ENCODE measurements at regions not wholly inside any gene's neighbourhood (a gene's known extent, or its start where the extent isn't known, plus 50 kb on each side); places are given as distances from the start of the nearest gene placed in this dataset.
"Not testable (repeated sequence)": the region's sequence is repeated elsewhere in the genome, so short reads cannot be mapped to it uniquely, and the experiment has no call there.

- H3K4me1 Mint-ChIP-seq: peaks cover 56% of the 10 kb centered on the region
- peak overlapping the region in 1 of 2 donors; percentile 23 for H3K27ac Mint-ChIP-seq
- no peaks in the 10 kb centered on the region for H3K9me3 Mint-ChIP-seq
- DNase-seq (no peak), ATAC-seq (no peak)
- no peaks in the 10 kb centered on the region for H3K27me3 Mint-ChIP-seq
- no peak overlapping the region for H3K4me3 Mint-ChIP-seq
These were observed 149.1 kb upstream of the FOXN3 start for GRCh38 chr14:89566180-89566579.

GRCh38 chr14:89565607-89566006 lies 148.6 kb upstream of the FOXN3 start:
- Mint-ChIP-seq H3K4me3 (no peak overlapping the region), H3K4me1 (peaks cover 56% of the 10 kb centered on the region), H3K27ac (peak overlapping the region in 1 of 2 donors; percentile 23)

GRCh38 chr14:89564989-89565388 lies 148.0 kb upstream of the FOXN3 start:
- Mint-ChIP-seq H3K9me3 (peaks cover 0 to 1% of the 10 kb centered on the region in 2 donors), H3K4me1 (peaks cover 58% of the 10 kb centered on the region), H3K4me3 (no peak overlapping the region), H3K27me3 (no peaks in the 10 kb centered on the region), H3K27ac (peak overlapping the region in 1 of 2 donors; percentile 75)
- no peak for DNase-seq
- no peak for ATAC-seq

More at GRCh38 chr14:89565607-89566006, 148.6 kb upstream of the FOXN3 start:
- Mint-ChIP-seq H3K9me3 (no peaks in the 10 kb centered on the region), H3K27me3 (no peaks in the 10 kb centered on the region)
- no peak for ATAC-seq
- DNase-seq: no peak

- peak overlapping the region in 1 of 2 donors; percentile 75 for H3K27ac Mint-ChIP-seq
- H3K4me1 Mint-ChIP-seq: peaks cover 57% of the 10 kb centered on the region
- no peaks in the 10 kb centered on the region for H3K27me3 Mint-ChIP-seq
- no peak overlapping the region for H3K4me3 Mint-ChIP-seq
- DNase-seq: no peak
- peaks cover 0 to 5% of the 10 kb centered on the region in 2 donors for H3K9me3 Mint-ChIP-seq
- no peak for ATAC-seq
These were observed 147.4 kb upstream of the FOXN3 start for GRCh38 chr14:89564286-89564957.

- H3K27ac Mint-ChIP-seq: peak overlapping the region in 1 of 2 donors; percentile 0
- H3K9me3 Mint-ChIP-seq: peaks cover 0 to 5% of the 10 kb centered on the region in 2 donors
- H3K4me1 Mint-ChIP-seq: peaks cover 56% of the 10 kb centered on the region
- no peaks in the 10 kb centered on the region for H3K27me3 Mint-ChIP-seq
- H3K4me3 Mint-ChIP-seq: no peak overlapping the region
- DNase-seq (no peak), ATAC-seq (no peak)
These were observed 146.4 kb upstream of the FOXN3 start for GRCh38 chr14:89563471-89563870.

GRCh38 chr14:89551955-89552354 lies 134.9 kb upstream of the FOXN3 start:
- ATAC-seq: no peak
- Mint-ChIP-seq H3K27ac (peak overlapping the region in 1 of 2 donors; percentile 2), H3K4me3 (no peak overlapping the region), H3K4me1 (peaks cover 72% of the 10 kb centered on the region), H3K9me3 (no peaks in the 10 kb centered on the region), H3K27me3 (no peaks in the 10 kb centered on the region)
- DNase-seq: no peak

- ATAC-seq: peak; percentile 33
- Mint-ChIP-seq H3K4me1 (peaks cover 69% of the 10 kb centered on the region), H3K27me3 (no peaks in the 10 kb centered on the region), H3K9me3 (no peaks in the 10 kb centered on the region), H3K4me3 (peak overlapping the region; percentile 0), H3K27ac (no peak overlapping the region)
- no peak for DNase-seq
These were observed 134.4 kb upstream of the FOXN3 start for GRCh38 chr14:89551432-89551831.

GRCh38 chr14:89550821-89551220 lies 133.8 kb upstream of the FOXN3 start:
- Mint-ChIP-seq H3K4me1 (peaks cover 64% of the 10 kb centered on the region), H3K27me3 (no peaks in the 10 kb centered on the region), H3K4me3 (no peak overlapping the region), H3K9me3 (no peaks in the 10 kb centered on the region), H3K27ac (peak overlapping the region in 1 of 2 donors; percentile 53)
- DNase-seq (no peak), ATAC-seq (no peak)

- no peak overlapping the region for H3K4me3 Mint-ChIP-seq
- ATAC-seq (no peak), DNase-seq (no peak)
- H3K27ac Mint-ChIP-seq: peak overlapping the region in 1 of 2 donors; percentile 38
- no peaks in the 10 kb centered on the region for H3K9me3 Mint-ChIP-seq
- no peaks in the 10 kb centered on the region for H3K27me3 Mint-ChIP-seq
- peaks cover 59% of the 10 kb centered on the region for H3K4me1 Mint-ChIP-seq
These were observed 132.5 kb upstream of the FOXN3 start for GRCh38 chr14:89549381-89550125.

GRCh38 chr14:89547047-89547446 lies 130.0 kb upstream of the FOXN3 start:
- H3K4me3 Mint-ChIP-seq, H3K27ac Mint-ChIP-seq, H3K27me3 Mint-ChIP-seq, DNase-seq, H3K9me3 Mint-ChIP-seq, ATAC-seq: not testable (repeated sequence)
- H3K4me1 Mint-ChIP-seq: peaks cover 57% of the 10 kb centered on the region

GRCh38 chr14:89544636-89545301 lies 127.7 kb upstream of the FOXN3 start:
- ATAC-seq: no peak
- peak overlapping the region in 1 of 2 donors; percentile 13 for H3K27ac Mint-ChIP-seq
- H3K9me3 Mint-ChIP-seq: no peaks in the 10 kb centered on the region
- H3K27me3 Mint-ChIP-seq: no peaks in the 10 kb centered on the region
- DNase-seq: no peak
- no peak overlapping the region for H3K4me3 Mint-ChIP-seq
- peaks cover 55% of the 10 kb centered on the region for H3K4me1 Mint-ChIP-seq

GRCh38 chr14:89543425-89543790 lies 126.4 kb upstream of the FOXN3 start:
- no peaks in the 10 kb centered on the region for H3K27me3 Mint-ChIP-seq
- ATAC-seq (no peak), DNase-seq (no peak)
- no peaks in the 10 kb centered on the region for H3K9me3 Mint-ChIP-seq
- H3K4me1 Mint-ChIP-seq: peaks cover 55% of the 10 kb centered on the region
- no peak overlapping the region for H3K27ac Mint-ChIP-seq
- no peak overlapping the region for H3K4me3 Mint-ChIP-seq

- DNase-seq (no peak), ATAC-seq (no peak)
- Mint-ChIP-seq H3K9me3 (no peaks in the 10 kb centered on the region), H3K4me3 (no peak overlapping the region), H3K27me3 (no peaks in the 10 kb centered on the region), H3K27ac (no peak overlapping the region), H3K4me1 (peaks cover 55% of the 10 kb centered on the region)
These were observed 125.9 kb upstream of the FOXN3 start for GRCh38 chr14:89542786-89543424.

- Mint-ChIP-seq H3K4me3 (no peak overlapping the region), H3K27me3 (no peaks in the 10 kb centered on the region), H3K9me3 (no peaks in the 10 kb centered on the region), H3K27ac (no peak overlapping the region), H3K4me1 (peaks cover 62% of the 10 kb centered on the region)
- DNase-seq (no peak), ATAC-seq (no peak)
These were observed 123.9 kb upstream of the FOXN3 start for GRCh38 chr14:89540830-89541470.
